Neural cell (in vitro differentiated cells): ENCODE measurements at regions not wholly inside any gene's neighbourhood (a gene's known extent, or its start where the extent isn't known, plus 50 kb on each side); places are given as distances from the start of the nearest gene placed in this dataset.

Source experiments
- EZH2 ChIP-seq: fragments of 200-600, 300-800 bp; shearing (Covaris generic), sonication (generic); IDR thresholded peaks from 2 replicates; pipeline ENCODE4 v1.6.1; 2014; ENCODE audit warnings: antibody characterized with exemption, low read length, borderline replicate concordance, mild to moderate bottlenecking; ENCODE audit not compliant: insufficient read depth, poor library complexity, severe bottlenecking
- SMC3 ChIP-seq: fragments of 450-650 bp; conservative IDR thresholded peaks from 2 replicates; pipeline ENCODE4 v1.6.1; 2014; ENCODE audit warnings: antibody characterized with exemption, mild to moderate bottlenecking, moderate library complexity; ENCODE audit not compliant: poor library complexity
- TF ChIP-seq, protein P1 (sequence below): fragments of 450-650 bp; IDR thresholded peaks from 2 replicates; pipeline ENCODE4 v1.5.1; 2014; ENCODE audit warnings: antibody characterized with exemption, mild to moderate bottlenecking, moderate library complexity; ENCODE audit not compliant: poor library complexity, severe bottlenecking

GRCh38 chr10:130432850-130433249 is 296.7 kb downstream of the GLRX3 start:
- TF ChIP-seq EZH2: no peak
- TF ChIP-seq, protein P1, sequence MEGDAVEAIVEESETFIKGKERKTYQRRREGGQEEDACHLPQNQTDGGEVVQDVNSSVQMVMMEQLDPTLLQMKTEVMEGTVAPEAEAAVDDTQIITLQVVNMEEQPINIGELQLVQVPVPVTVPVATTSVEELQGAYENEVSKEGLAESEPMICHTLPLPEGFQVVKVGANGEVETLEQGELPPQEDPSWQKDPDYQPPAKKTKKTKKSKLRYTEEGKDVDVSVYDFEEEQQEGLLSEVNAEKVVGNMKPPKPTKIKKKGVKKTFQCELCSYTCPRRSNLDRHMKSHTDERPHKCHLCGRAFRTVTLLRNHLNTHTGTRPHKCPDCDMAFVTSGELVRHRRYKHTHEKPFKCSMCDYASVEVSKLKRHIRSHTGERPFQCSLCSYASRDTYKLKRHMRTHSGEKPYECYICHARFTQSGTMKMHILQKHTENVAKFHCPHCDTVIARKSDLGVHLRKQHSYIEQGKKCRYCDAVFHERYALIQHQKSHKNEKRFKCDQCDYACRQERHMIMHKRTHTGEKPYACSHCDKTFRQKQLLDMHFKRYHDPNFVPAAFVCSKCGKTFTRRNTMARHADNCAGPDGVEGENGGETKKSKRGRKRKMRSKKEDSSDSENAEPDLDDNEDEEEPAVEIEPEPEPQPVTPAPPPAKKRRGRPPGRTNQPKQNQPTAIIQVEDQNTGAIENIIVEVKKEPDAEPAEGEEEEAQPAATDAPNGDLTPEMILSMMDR: no peak
- no peak for TF ChIP-seq SMC3
